GM19043 (cell line): ENCODE measurements at regions not wholly inside any gene's neighbourhood (a gene's known extent, or its start where the extent isn't known, plus 50 kb on each side); places are given as distances from the start of the nearest gene placed in this dataset.

Source experiments
- ATAC-seq: cut with Tn5 transposase; IDR thresholded peaks from one replicate; pipeline ENCODE4 v1.9.1; 2021; ENCODE audit warnings: low read depth; ENCODE audit not compliant: unreplicated experiment

DNA sequence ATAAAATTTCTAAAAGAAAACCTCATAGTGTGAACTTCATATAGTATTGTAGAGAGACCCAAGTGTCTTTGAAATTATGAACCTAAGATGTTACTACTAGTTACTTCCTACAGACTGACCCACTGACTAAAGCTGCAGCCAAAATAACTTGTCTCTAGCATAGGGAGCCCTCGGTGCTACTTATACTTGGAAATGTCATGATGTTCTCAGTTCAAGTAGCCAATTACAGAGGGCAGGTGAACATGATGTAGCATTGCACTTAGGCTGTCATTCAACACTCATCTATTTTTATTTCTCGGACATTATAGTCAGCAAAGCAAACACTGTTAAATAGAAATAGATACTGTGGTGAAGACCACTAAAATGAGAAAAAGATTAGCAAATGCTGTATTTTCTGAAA lies 165.6 kb downstream of the AREG start:
- ATAC-seq, result no peak

DNA sequence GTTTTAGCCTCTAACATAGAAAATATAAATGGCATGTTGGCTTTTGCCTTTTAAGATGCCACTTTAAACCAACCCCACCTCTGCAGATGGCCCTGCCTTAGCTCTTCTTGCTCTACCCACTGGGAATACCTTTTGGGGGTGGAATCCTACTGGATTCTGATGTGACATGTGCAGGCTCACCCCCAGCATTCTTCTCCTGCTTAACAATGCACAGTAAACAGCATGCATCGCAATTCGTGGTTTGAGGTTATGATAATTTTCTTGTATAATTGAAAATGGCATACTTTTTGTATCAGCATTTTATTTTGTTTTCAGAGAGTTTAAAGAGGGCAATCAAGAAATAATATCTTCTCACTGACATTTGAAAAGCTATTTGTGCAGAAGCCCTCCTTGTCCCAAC lies 167.9 kb downstream of the AREG start:
- ATAC-seq, result no peak

DNA sequence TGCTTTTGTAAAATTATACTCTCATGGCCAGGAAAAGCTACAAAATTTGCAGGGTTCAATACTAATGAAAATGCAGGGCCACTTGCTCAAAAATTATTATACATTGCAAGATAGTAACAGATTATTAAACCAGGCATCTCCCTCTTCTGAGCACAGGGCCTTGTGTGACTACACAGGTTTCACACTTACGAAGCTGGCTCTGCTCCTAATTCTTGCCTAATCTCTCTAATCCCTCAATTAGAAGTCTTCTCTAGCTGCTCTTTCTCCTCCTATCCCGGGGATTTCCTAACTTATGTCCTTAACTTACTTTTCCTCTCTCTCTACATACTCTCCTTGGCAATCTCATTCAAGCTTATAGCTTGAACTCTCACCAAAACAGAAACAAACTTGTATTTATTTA lies 168.3 kb downstream of the AREG start:
- no peak for ATAC-seq

DNA sequence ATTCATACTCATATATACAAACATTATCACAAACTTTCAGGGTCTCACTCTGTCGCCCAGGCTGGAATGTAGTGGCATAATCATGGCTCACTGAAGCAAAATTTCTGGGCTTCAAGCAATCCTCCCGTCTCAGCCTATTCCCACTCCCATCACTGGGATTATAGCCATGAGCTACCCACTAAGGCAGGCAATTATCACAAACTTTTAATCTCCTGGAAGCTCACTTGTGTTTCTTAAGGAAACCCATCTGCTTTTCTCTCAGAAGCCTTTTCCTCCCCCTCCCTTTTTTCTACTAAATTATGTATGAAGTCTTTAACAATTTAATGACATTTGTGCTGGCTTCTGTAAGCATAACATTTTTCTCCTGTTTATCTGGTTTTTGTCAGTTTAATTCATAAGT lies 170.5 kb downstream of the AREG start:
- ATAC-seq, result no peak

DNA sequence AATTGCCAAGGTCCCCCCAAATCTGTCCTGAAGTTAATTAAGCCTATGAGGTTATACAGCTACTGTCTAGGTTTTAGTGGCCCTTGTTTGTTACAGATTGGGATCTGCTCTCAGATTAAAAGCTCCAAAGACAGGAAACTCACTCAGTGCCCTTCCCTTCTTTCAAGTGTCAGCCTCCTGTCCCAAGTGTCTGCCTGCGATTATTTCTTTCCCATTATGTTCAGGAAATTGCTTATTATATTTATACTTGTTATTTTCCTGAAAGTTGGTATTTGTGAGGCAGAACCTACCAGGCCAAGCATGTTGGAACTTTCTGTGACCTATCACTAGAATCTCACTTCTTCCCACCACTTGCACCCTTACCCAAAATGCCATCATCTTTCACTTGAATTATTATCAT lies 173.2 kb downstream of the AREG start:
- ATAC-seq, result no peak

DNA sequence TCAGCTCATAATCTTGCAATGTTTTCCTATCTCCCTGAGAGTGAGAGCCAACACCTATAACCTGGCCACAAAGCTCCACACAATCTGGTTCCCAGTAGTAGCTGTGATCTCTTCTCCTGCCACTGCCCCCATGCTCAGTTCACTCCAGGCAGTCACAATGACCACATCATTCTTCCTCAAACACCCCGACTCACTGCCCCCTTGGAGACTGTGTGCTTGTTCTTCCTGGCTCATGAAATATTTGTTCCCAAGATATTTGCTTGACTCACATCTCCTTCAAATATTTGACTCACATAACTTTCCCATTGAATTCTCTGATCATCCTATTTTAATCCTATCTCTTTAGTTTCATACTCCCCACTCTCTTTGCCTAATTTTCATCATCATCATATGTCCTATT lies 173.7 kb downstream of the AREG start:
- ATAC-seq, result no peak

DNA sequence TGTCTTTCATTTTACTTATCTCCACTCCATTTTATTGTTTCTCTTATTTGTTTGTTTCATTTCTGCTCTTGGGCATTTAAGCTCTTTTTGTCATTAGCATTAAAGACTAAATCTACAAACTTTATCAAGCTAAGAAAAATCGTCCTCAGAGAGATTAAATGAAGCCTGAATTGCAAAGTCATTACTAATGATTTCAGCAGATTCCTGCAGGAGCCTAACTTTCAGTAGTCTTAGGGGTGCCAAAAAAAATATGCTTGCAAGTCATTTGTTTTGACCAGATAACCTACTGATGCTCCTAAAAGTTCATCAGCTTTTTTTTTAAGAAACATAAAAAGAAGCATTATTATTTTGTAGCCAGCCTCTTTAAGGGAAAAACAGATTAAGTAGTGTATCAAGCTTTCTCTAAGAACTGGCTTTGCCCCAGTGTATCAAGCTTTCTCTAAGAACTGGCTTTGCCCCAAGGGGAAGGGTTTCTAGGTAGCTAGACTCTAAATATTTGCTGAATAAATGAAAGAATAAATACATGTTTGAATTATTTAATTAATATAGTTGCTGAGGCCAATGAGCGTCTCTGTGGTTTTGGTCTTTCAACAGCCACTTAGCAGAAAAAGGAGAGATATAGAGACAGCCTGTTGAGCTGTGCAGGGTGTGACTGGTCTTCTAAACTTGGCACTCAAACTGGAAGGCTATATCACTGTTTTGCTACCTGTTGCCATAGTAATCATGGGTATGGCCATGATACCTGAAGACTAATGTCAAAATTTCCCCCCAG lies 174.2 kb downstream of the BTC start:
- ATAC-seq, result no peak

DNA sequence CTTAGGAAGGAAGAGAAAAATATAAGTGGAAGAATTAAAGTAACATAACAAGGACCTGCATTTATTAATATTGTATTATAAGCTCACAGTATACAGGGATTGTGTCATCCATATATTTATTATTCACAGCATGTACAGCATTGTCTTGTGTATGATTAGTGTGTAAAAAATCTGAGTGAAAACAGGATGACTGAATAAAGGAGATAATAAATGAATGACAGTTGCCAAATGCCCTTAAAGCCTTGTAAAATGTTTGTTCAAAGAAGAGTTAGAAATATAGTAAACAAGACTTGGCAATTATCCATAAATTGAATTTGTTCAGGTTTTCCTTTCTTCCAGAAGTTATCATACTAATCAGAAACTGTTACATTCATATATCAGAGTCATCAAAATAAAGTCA lies 172.7 kb downstream of the BTC start:
- no peak for ATAC-seq

DNA sequence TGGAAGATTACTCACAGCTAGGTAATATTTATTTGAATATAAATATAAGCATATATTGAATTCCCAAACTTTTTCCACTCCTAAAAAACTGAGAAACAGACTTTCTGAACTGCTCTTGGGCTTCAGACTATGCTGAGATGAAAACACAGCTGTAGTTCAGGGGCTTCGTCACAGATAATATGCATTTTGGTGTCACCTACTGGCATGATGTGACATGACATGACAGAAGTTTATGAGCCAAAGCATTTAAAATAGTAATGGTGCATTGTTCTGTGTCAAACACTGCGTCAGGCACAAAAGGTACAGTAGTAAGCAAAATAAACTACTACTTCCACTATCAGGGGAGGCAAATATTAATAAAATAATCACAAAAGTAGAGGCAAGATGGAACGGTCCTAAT lies 171.3 kb downstream of the BTC start:
- ATAC-seq, result peak; percentile 83

DNA sequence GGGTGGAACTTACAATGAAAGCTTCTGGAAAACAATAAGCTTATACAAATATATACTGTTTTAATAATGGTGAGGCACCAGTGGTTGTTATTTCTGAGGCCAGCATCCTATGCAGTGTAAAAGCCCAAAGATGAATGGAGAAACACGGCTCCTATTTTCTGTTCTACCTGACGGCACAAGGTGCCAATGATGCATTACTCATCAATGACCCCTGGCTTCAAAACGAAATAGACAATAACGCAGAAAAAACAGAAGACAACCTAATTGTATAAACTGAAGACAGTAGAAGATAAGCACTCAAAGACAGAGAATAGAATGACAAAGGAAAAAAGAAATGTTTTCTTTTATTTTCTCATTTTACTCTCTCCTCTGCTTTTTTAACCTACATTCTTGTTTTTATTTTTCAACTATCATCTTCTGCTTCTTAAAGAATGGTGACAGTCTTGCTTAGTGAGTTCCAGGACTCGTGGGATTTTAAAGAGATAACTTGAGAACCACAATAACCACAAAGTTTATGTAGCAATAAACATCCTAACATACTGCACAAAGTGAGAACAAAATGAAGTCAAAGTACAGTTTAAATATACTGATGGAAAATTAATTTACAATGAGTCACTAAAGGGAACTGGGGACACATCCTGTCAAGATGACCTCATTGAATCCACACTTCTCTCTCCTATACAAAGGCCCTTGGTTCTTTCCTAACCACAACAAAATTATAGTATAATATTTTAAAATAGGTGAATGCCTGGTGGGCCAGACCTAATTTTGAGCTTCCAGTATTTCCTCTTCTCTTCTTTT lies 169.8 kb downstream of the BTC start:
- ATAC-seq, result no peak

DNA sequence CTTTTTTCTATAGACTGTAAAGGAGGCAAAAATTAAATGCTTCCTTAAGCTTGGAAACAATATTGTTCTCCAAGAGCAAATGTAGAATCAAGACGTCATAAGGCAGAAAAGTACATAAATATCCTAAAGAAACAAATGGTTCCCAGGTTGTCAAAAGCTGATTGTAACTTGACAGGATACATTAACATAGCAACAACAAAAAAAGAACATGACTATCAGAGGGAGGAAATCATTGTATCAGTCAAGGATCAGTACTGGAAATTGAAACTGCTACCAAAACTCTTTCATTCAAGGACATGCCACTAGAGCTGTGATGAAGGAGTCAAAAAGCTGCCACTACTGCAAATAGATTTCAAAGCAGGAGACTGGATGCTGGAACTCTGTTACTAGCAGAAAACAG lies 168.3 kb downstream of the BTC start:
- no peak for ATAC-seq

DNA sequence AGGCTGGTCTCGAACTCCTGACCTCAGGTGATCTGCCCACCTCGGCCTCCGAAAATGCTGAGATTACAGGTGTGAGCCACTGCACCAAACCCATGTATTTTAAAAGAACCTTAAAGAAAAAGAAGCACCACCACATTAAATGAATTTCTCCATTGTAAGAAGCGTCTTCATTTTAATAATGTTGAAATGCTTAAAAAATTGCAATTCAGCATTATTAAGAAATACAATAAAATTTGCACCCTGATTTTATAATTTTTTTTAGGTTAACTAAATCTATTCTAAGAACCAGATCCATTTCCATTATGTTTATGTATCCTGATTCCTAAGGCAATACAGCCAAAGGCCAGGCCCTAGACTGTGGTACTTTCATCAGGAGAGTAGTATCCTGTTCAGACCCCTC lies 167.2 kb downstream of the BTC start:
- ATAC-seq, result no peak

DNA sequence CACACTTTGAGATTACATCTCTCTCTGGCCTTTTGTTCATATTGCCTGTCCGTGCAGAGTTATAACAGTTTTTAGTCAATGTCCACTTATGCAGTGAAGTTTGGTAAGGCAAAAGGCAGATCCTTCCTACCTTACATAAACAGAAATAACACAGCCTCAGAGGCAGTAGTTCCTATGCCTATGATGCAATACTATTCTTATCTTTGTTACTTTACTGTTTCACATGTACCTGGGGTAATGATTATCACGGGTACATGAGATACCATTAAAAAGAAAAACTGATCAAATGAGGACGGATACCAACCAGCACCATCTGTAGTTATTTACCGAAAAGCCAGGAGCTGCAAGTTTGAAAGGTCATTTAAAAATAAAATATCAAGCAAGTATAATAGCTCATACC lies 166.8 kb downstream of the BTC start:
- ATAC-seq, result no peak

DNA sequence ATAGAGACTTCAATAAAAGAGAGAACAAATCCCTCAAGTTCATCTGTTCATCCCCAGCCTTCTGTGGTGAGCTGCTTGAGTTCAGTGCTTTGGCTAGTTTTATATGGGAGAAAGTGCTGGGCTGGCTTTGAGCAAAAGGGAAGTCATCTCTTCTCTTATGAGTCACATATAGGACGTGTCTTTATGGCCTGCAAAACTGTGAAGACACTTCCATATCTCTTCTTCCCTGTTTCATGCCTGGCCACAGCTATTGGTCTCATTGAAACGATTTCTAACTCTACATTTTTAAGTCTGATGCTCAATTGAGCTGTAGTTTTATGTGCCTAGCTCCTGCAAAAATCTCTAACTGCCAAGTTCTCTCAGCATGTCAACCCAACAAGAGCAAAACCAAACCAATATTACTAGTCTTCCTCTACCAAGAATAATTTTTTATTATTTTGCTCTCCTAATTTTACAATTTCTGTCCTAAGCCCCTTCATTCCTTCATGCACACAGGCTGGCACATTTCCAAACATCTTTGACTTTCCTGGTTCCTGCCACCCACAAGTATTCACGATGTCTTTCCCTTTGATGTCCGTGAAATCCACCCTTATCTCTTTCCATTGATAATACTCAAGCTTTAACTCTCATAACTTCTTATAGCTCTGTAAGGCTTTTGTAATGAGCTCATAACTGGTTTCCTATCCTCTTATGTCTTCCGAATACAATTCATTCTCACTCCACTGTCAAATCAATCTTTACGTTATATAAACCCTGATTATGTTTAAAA lies 165.3 kb downstream of the BTC start:
- ATAC-seq, result no peak

DNA sequence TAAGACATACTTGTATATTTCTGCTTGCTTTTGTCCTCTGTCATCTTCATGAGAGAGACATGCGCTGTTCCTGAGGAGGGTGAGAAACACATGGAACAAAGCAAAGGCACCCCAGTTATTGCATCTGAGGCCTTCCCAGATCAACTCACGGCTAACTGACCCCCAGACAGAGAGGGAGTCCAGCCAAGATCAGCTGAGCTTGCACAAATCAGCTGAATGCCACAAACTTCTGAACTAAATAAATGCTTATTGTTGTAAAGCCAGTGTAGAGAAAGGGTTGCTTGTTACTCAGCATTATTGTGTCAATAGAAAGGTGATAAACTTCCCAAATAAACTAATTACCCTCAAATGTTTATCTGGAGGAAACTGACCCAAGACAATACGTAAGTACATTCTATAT lies 163.8 kb downstream of the BTC start:
- ATAC-seq, result no peak

DNA sequence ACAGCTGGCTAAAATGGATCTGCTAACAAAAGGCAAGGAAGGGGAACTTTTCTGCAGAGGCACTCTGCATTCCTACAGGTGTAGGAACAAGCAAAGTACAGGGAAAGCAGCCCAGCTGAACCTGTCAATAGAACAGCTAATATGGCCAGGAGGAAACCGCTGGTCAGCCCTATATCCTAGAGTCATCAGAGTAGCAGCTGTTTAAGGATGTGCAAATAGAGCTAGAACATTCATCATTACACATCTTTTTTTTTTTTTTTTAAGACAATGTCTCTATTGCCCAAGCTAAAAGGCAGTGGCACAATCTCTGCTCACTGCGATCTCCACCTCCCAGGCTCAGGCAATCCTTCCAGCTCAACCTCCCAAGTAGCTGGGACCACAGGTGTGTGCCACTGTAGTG lies 163.0 kb downstream of the BTC start:
- ATAC-seq, result no peak

DNA sequence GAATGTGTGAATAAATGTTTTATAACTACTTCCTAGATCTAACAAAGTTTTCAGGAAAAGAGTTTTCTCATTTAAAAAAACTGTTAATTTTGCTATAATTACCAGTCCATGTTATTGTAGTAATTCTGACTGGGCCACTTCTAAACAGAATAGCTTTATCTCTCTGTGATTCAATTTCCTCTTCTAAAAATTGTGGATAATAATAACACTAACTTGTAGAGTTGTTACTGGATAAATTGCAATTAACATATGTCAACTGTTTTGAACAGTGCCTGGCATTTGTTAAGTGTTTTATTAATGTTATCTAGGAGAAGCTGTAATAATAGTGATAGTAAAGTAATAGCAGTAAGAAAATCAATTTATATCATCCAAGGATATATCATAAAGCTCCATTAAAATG lies 162.3 kb downstream of the BTC start:
- no peak for ATAC-seq

DNA sequence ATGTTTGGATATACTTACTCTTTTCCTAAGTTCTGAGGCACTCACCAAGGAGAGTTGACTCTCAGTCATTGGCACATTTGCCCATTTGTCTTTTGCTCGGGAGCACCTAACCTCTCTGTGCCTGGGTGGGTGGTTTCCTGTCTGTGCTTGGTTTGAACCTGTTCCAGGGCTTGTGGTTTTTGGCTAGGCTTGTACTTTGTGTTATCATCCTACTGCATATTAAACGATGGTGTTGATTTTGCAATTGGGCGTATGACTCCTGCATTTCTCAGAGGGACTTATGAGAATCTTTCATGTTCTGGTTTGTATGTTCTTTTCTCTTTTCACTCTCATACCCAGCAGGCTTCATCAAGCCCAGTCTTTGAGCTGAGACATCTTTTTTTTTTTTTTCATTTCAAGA lies 161.7 kb downstream of the BTC start:
- ATAC-seq, result no peak

DNA sequence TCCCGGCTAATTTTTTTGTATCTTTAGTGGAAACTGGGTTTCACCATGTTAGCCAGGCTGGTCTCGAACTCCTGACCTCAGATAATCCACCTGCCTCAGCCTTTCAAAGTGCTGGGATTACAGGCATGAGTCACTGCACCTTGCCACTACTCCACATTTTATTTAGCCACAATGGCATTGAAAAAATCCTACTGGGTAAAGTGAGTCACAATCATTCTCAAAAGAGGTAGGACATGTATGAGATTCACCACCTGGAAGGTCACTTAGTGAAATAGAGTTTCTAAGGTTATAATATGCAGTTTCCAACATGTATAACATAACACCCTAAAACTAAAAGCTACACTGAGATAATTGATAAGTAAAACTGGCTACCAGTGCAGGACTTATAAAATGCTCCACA lies 159.2 kb downstream of the BTC start:
- no peak for ATAC-seq

DNA sequence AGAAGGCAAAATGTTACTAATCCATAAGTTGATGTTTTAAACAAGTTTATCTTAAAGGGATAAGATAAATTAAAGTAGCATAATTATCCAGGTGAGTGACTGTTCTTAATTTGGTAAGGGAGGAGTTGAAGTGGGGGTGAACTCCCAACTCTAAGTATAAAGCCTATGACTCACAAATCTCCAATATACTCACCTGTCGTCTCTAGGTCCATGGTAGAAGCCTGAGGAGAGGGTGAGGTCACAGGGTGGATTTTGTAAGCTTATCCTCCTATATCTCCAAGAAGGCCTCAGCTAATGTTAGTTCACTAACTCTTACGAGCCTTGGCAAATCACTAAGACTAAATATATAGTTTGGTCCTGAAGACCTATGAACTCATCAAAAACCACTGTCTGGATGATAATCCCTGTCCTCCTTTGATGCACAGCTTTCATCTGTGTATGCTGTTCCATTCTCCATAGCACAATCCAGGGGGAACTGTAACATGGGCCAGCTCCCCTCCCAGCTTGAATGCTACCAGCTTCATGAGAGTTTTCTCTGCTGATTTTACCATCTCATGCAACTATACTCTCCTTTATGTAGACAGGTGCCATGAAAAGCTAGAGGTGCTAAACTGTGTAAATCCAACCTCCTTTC lies 158.7 kb downstream of the BTC start:
- no peak for ATAC-seq

DNA sequence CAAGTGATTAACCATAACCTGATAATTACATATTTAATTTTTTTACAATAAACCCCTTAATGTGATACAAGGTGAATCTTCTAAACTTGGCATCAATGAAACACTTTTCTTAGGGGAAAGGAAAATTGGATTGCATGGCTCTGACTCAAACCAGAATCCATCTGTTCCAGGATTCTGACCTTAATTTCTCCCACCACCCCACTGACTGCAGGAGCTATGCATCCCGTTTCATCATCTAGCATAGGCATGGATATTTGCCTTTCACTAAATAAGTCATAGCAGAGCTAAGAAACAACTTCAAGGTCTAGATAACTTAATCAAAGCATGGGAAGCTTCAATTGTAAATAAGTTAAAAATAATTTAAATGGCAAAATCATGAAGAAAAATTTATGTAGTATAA lies 156.3 kb downstream of the BTC start:
- no peak for ATAC-seq
